A673 (cell line): ENCODE measurements at regions not wholly inside any gene's neighbourhood (a gene's known extent, or its start where the extent isn't known, plus 50 kb on each side); places are given as distances from the start of the nearest gene placed in this dataset.

Experiments
- BruUV-seq: library from RNA; stranded (reverse); fragments of 400-500 nt; replicated peaks from 2 replicates; lab custom pipeline; 2021; lab: Mats Ljungman, UMichigan
- CTCF ChIA-PET: fragments of 300-600 bp; sonication (Branson Sonifier 250); formaldehyde crosslinking; loops from one replicate; lab custom pipeline; 2022; ENCODE audit warnings: antibody characterized with exemption; lab: Charles Lee
- POLR2A ChIA-PET: fragments of 300-600 bp; sonication (Branson Sonifier 250); formaldehyde crosslinking; loops from one replicate; lab custom pipeline; 2022; ENCODE audit warnings: antibody characterized with exemption; ENCODE audit not compliant: low non-redundant PET; lab: Charles Lee
- DNase-seq: peaks from one replicate; pipeline ENCODE4 v3.0.0-alpha.2; 2015; ENCODE audit warnings: low spot score
- H3K27ac ChIP-seq: fragments of 200-600 bp; sonication (generic); 2 replicates; pipeline ENCODE4 v1.5.1; 2016; ENCODE audit warnings: mixed run types, low read depth, mild to moderate bottlenecking, mixed read lengths, antibody characterized with exemption, low read length; ENCODE audit not compliant: poor library complexity, severe bottlenecking
- H3K27me3 ChIP-seq: fragments of 200-600 bp; sonication (generic); replicated peaks from 2 replicates; pipeline ENCODE4 v1.6.1; 2017; ENCODE audit warnings: mixed run types, low read depth, mild to moderate bottlenecking, mixed read lengths, antibody characterized with exemption, low read length; ENCODE audit not compliant: insufficient read depth, poor library complexity
- H3K36me3 ChIP-seq: fragments of 200-600 bp; sonication (generic); 2 replicates; pipeline ENCODE4 v1.6.1; 2016; ENCODE audit warnings: mixed run types, mild to moderate bottlenecking, mixed read lengths, antibody characterized with exemption, low read length; ENCODE audit not compliant: insufficient read depth, poor library complexity, severe bottlenecking
- H3K4me1 ChIP-seq: fragments of 200-600 bp; sonication (generic); 2 replicates; pipeline ENCODE4 v1.6.1; 2017; ENCODE audit warnings: mixed run types, mild to moderate bottlenecking, mixed read lengths, antibody characterized with exemption, low read length; ENCODE audit not compliant: insufficient read depth, poor library complexity, severe bottlenecking
- H3K4me3 ChIP-seq: fragments of 200-600 bp; sonication (generic); 2 replicates; pipeline ENCODE4 v1.5.1; 2016; ENCODE audit warnings: low read depth, mixed run types, mild to moderate bottlenecking, mixed read lengths, low read length; ENCODE audit not compliant: poor library complexity, severe bottlenecking
- H3K9me3 ChIP-seq: fragments of 200-600 bp; sonication (generic); 2 replicates; pipeline ENCODE4 v1.6.1; 2016; ENCODE audit warnings: mixed run types, low read depth, mild to moderate bottlenecking, mixed read lengths, antibody characterized with exemption, low read length; ENCODE audit not compliant: poor library complexity, severe bottlenecking
- EZH2 ChIP-seq: fragments of 200-600 bp; sonication (generic); IDR thresholded peaks from 2 replicates; pipeline ENCODE4 v1.6.1; 2017; ENCODE audit warnings: borderline replicate concordance, low read depth, mild to moderate bottlenecking, mixed read lengths, antibody characterized with exemption, low read length; ENCODE audit not compliant: poor library complexity, severe bottlenecking
- intact Hi-C: fragments of 100-400 bp; cut with micrococcal nuclease; formaldehyde crosslinking; loops from one replicate; pipeline ENCODE4 v1.10.0; 2022; ENCODE audit not compliant: unreplicated experiment
- TF ChIP-seq, protein P1 (sequence below): fragments of 300-800, 200-600 bp; sonication (generic); conservative IDR thresholded peaks from 2 replicates; pipeline ENCODE4 v1.5.1; 2017; ENCODE audit warnings: low read depth, mild to moderate bottlenecking, antibody characterized with exemption, low read length, moderate library complexity, mixed read lengths

DNA sequence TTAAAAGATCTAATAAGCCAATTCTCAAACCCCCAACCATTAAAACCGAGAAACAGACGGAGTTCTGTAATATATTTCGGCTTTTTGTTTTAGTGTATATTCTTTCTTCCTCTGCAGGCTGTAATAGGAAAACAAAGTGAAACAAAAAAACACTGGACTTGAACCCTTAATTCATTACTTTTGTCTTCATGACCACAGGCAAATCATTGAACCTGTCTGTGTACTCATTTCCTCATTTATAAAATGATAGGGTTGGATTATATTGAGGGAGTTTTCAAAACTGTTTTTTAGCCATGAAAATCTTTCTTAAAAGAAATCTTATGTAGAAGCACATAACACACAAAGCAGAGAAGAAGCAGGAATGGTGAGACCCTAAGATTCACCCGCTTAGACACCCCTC, 278.8 kb downstream of the CD83 start:
- Histone ChIP-seq H3K9me3 (no peaks in the 10 kb centered on the region), H3K27me3 (no peaks in the 10 kb centered on the region), H3K27ac (no peak overlapping the region), H3K36me3 (no peaks in the 10 kb centered on the region), H3K4me3 (no peak overlapping the region), H3K4me1 (no peaks in the 10 kb centered on the region)
- no TSS peak for BruUV-seq
- no peak for TF ChIP-seq EZH2
- TF ChIP-seq, protein P1, sequence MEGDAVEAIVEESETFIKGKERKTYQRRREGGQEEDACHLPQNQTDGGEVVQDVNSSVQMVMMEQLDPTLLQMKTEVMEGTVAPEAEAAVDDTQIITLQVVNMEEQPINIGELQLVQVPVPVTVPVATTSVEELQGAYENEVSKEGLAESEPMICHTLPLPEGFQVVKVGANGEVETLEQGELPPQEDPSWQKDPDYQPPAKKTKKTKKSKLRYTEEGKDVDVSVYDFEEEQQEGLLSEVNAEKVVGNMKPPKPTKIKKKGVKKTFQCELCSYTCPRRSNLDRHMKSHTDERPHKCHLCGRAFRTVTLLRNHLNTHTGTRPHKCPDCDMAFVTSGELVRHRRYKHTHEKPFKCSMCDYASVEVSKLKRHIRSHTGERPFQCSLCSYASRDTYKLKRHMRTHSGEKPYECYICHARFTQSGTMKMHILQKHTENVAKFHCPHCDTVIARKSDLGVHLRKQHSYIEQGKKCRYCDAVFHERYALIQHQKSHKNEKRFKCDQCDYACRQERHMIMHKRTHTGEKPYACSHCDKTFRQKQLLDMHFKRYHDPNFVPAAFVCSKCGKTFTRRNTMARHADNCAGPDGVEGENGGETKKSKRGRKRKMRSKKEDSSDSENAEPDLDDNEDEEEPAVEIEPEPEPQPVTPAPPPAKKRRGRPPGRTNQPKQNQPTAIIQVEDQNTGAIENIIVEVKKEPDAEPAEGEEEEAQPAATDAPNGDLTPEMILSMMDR = no peak
- no peak for DNase-seq
- intact Hi-C loops = no loop called here
- ChIA-PET CTCF (no interaction called here), POLR2A (no interaction called here)

DNA sequence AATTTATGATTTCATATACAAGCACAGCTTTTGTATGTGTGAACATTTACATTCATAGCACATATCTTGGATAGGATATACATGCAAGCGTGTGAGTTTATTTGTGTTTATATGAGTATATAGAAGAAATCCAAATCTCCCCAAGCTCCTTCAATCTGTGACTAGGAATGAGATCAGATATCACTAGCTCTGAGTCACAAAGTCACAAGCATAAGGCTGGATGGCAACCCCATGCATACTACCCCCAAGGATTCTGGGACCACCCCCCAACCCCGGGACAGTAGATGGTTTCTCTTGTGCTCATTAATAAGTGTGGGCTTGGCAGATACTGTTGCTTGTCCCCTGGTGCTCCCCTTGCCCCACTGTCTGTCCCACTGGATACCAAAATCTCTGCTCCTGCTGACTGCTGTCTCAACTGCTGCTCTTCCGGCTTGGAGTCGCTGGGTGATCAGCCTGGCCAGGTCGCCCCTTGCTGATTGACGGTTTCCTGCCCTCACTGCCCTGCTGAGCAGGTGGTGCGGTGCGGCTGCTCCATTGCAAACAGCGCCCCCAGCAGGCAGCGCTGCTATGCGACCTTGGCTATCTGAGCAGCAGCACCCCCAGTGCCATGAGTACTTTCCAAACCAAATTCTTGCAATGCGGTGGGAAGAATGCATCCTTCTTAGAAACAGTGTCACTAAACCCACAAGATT, 279.4 kb downstream of the CD83 start:
- H3K27ac ChIP-seq = no peak overlapping the region
- POLR2A ChIA-PET = interaction anchor here (0.5 kb wide), 1 partner anchor 401 kb away, joined by 5 read pairs; no protein-coding TSS in a partner anchor
- no peak for DNase-seq
- TF ChIP-seq, protein P1 = peak; percentile 47
- no peak for TF ChIP-seq EZH2
- BruUV-seq = no TSS peak
- CTCF ChIA-PET = interaction anchor here (0.6 kb wide), 1 partner anchor 256 kb away, joined by 7 read pairs; no protein-coding TSS in a partner anchor
- H3K9me3 ChIP-seq = no peaks in the 10 kb centered on the region
- H3K4me1 ChIP-seq = no peaks in the 10 kb centered on the region
- intact Hi-C loops = no loop called here
- H3K27me3 ChIP-seq = no peaks in the 10 kb centered on the region
- H3K4me3 ChIP-seq = no peak overlapping the region
- no peaks in the 10 kb centered on the region for H3K36me3 ChIP-seq

- DNase-seq = no peak
- Histone ChIP-seq H3K36me3 (no peaks in the 10 kb centered on the region), H3K9me3 (no peaks in the 10 kb centered on the region), H3K27me3 (no peaks in the 10 kb centered on the region), H3K4me1 (no peaks in the 10 kb centered on the region), H3K27ac (no peak overlapping the region), H3K4me3 (no peak overlapping the region)
- ChIA-PET CTCF (interaction anchor here (0.6 kb wide), 1 partner anchor 257 kb away, joined by 7 read pairs; no protein-coding TSS in a partner anchor), POLR2A (interaction anchor here (0.5 kb wide), 1 partner anchor 401 kb away, joined by 5 read pairs; no protein-coding TSS in a partner anchor)
- BruUV-seq = no TSS peak
- intact Hi-C loops = no loop called here
- TF ChIP-seq, protein P1 = no peak
- TF ChIP-seq EZH2 = no peak
Observed at GRCh38 chr6:14397518-14397901, 279.9 kb downstream of the CD83 start.
